ENCODE measurements at regions not wholly inside any gene's neighbourhood (a gene's known extent, or its start where the extent isn't known, plus 50 kb on each side); places are given as distances from the start of the nearest gene placed in this dataset.
A peak's percentile ranks its signal among the peaks of the same experiment; 100 is the strongest.

- H3K4me3 ChIP-seq (ENCODE audit: low read depth, poor library complexity, severe bottlenecking): no peak overlapping the region
- TF ChIP-seq POLR2A (IDR thresholded peaks at IDR 0.05) (no peak), CTCF (IDR thresholded peaks at IDR 0.05) (no peak)
- no peak for DNase-seq (ENCODE audit: low spot score in 2 of 2)
- intact Hi-C loops (cut with DNase I; ENCODE audit: low total_unique reads): no loop called here
- WGBS, 2 donors: 58 to 66% methylated on average over 3 of the region's 3 CpGs
These were observed 454.2 kb downstream of the NPIPA7 start for GRCh38 chr16:16833165-16833564.

DNA sequence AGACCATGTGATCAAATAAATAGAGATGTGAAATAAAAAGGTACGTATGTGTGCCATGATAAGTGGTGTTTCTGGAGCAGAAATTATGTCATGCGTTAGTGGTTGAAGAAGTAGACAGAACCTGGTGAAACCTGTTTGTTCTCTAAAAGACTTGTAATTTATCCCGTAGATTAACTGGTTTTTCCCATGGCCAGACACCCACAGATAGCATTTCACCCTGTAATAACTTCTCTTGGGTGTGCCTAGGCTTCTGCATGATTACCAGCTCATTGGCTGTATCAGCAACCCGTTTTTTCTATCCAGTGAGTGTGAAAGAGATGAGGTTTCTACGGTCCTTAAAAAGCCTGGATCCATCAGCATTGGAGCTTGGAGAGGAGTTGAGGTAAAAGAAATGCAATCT lies 471.3 kb downstream of the NPIPA7 start:
- TF ChIP-seq POLR2A (IDR thresholded peaks at IDR 0.05): no peak
- TF ChIP-seq CTCF (IDR thresholded peaks at IDR 0.05): no peak
- DNase-seq (ENCODE audit: low spot score in 2 of 2): no peak
- no peak overlapping the region for H3K4me3 ChIP-seq (ENCODE audit: low read depth, poor library complexity, severe bottlenecking)
- 46 to 51% methylated on average over 5 of the region's 5 CpGs for WGBS, 2 donors
- intact Hi-C loops (cut with DNase I; ENCODE audit: low total_unique reads): no loop called here

DNA sequence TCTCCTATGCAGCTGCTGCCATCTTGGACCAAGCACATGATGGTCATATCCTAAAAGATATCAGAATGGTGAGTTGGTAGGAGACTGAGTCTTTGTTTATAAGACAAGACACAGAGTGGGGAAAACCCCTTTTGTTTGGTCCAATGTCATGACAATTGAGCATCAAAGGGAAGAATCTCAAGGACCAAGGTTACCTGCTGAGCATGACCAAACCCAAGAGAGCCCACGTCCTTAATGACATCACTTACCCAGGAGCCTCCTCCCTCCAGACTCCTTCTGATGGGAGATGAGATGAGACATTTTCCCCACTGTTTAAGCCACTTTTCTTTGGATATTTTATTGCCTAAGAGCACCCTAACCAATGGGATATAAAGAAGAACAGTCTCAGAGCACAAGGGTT lies 478.1 kb downstream of the NPIPA7 start:
- no peak for TF ChIP-seq POLR2A (IDR thresholded peaks at IDR 0.05)
- TF ChIP-seq CTCF (IDR thresholded peaks at IDR 0.05): no peak
- H3K4me3 ChIP-seq (ENCODE audit: low read depth, poor library complexity, severe bottlenecking): no peak overlapping the region
- no peak for DNase-seq (ENCODE audit: low spot score in 2 of 2)
- intact Hi-C loops (cut with DNase I; ENCODE audit: low total_unique reads): no loop called here
- WGBS, 2 donors: 0% methylated on average over 1 of the region's 1 CpG

GRCh38 chr16:16857603-16858283 lies 478.8 kb downstream of the NPIPA7 start:
- intact Hi-C loops (cut with DNase I; ENCODE audit: low total_unique reads): no loop called here
- no peak for DNase-seq (ENCODE audit: low spot score in 2 of 2)
- TF ChIP-seq CTCF (IDR thresholded peaks at IDR 0.05): no peak
- no peak for TF ChIP-seq POLR2A (IDR thresholded peaks at IDR 0.05)
- no peak overlapping the region for H3K4me3 ChIP-seq (ENCODE audit: low read depth, poor library complexity, severe bottlenecking)
- WGBS, 2 donors: 20 to 26% methylated on average over 5 of the region's 5 CpGs

DNA sequence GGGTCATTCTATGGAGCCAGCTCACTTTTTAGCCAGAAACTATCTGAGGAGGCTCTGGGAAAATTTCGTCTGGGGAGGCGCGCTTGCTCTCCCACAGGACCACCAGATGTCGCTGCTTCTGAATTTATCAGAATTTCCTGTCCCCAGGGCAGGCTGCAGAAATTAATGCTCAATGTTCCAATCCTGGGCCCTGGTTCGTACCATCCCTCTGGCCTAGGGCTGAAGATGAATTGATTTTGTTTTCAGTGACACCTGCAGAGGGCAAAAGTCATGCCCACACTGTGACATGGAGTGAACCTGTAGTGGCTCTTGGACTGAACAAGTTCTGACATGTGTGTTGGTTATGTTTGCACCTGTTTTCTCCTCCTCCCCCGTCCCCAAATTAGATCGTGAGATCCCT lies 482.6 kb downstream of the NPIPA7 start:
- intact Hi-C loops (cut with DNase I; ENCODE audit: low total_unique reads): no loop called here
- DNase-seq (ENCODE audit: low spot score in 2 of 2): peak; percentile 25 to 87
- TF ChIP-seq POLR2A (IDR thresholded peaks at IDR 0.05) (no peak), CTCF (IDR thresholded peaks at IDR 0.05) (peak in 1 of 3 donors; percentile 65)

DNA sequence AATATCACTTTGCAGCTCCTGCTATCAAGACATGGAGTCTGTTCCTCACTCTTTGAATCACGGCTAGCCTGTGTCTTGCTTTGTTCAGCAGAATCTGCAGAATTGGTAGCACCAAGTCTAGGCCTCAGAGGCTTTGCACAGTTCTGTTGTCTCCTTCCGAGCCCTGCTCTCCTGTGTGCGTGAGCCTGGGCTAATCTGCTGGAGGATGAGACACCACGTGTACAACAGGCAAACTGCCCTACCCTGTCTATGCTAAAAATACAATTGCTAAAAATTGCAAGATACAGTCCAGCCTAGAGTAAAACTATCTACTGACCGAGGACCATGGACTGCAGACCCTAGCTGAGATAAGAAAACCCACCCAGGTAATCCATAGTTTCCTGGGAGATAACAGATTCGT lies 484.7 kb downstream of the NPIPA7 start:
- H3K4me3 ChIP-seq (ENCODE audit: low read depth, poor library complexity, severe bottlenecking): no peak overlapping the region
- WGBS, 2 donors: 81 to 91% methylated on average over 6 of the region's 6 CpGs
- no peak for TF ChIP-seq POLR2A (IDR thresholded peaks at IDR 0.05)
- no peak for TF ChIP-seq CTCF (IDR thresholded peaks at IDR 0.05)
- intact Hi-C loops (cut with DNase I; ENCODE audit: low total_unique reads): no loop called here
- DNase-seq (ENCODE audit: low spot score in 2 of 2): no peak

More for the DNA sequence above, 482.6 kb downstream of the NPIPA7 start:
- WGBS, 2 donors: 3 to 20% methylated on average over 7 of the region's 7 CpGs
- H3K4me3 ChIP-seq (ENCODE audit: low read depth, poor library complexity, severe bottlenecking): no peak overlapping the region
